ELF-1 (cell line): ENCODE measurements at regions not wholly inside any gene's neighbourhood (a gene's known extent, or its start where the extent isn't known, plus 50 kb on each side); places are given as distances from the start of the nearest gene placed in this dataset.
"Not testable (repeated sequence)": the region's sequence is repeated elsewhere in the genome, so short reads cannot be mapped to it uniquely, and the experiment has no call there.

Experiments used
- DNase-seq: peaks from one replicate; pipeline ENCODE4 v3.0.0-alpha.2; 2016; ENCODE audit warnings: low read depth, low spot score

DNA sequence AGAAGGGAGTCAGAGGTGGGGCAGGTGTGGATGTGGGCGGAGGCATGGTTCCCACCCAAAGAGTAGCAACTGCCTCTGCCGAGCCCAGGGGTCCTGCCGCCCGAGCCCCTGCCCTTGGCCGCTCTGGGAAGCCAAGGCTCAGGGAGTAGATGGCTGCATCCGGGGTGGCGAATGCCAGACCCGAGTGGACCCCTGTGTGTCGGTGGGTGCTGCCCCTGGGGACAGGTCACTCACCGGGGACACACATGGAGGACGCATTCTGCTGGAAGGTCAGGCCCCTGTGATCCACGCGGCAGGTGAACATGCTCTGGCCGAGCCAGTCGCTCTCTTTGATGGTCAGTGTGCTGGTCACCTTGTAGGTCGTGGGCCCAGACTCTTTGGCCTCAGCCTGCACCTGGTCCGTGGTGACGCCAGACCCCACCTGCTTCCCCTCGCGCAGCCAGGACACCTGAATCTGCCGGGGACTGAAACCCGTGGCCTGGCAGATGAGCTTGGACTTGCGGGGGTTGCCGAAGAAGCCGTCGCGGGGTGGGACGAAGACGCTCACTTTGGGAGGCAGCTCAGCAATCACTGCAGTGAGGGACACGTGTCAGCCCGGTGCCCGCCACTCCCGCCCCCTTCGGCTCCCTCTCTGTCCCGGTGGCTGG lies 329.0 kb downstream of the TMEM121 start:
- DNase-seq = no peak

DNA sequence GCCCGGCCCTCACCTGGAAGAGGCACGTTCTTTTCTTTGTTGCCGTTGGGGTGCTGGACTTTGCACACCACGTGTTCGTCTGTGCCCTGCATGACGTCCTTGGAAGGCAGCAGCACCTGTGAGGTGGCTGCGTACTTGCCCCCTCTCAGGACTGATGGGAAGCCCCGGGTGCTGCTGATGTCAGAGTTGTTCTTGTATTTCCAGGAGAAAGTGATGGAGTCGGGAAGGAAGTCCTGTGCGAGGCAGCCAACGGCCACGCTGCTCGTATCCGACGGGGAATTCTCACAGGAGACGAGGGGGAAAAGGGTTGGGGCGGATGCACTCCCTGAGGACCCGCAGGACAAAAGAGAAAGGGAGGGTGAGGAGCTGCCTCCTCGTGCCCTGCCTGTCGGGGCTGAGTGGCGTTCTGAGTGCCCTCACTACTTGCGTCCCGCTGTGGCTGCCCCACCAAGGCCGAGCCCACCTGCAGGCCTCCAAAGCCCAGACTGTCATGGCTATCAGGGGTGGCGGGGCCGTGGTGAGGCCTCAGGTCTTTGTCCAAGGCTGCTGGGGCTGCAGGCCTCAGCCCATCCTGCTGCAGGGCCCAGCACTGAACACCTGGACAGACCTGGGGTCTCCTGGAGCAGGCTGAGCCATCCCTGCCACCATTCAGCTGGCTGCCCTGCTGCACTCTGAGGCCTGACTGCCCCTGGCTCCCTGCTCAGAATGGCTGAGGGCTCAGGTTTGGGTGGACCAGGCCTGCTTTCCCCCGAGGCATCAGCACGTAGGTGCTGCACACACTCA lies 329.7 kb downstream of the TMEM121 start:
- no peak for DNase-seq

DNA sequence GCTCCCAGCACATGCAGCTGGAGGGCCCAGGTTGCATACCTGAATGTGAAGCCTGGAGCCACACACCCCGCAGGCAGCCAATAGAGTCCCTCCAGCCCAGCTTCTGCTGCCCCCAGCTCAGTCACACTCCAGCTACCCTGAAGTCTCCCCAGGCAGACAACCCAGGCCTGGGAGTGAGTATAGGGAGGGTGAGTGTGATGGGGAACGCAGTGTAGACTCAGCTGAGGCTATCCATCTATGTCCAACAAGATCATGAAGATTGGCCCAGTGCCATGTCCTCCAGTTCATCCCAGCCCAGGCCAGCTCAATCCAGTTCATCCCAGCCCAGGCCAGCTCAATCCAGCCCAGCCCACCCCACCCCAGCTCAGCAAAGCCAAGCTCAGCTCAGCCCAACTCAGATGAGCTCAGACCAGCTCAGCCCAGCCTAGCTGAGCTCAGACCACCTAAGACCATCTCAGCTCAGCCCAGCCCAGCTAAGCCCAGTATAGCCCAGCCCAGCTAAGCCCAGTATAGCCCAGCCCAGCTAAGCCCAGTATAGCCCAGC lies 330.4 kb downstream of the TMEM121 start:
- no peak for DNase-seq

DNA sequence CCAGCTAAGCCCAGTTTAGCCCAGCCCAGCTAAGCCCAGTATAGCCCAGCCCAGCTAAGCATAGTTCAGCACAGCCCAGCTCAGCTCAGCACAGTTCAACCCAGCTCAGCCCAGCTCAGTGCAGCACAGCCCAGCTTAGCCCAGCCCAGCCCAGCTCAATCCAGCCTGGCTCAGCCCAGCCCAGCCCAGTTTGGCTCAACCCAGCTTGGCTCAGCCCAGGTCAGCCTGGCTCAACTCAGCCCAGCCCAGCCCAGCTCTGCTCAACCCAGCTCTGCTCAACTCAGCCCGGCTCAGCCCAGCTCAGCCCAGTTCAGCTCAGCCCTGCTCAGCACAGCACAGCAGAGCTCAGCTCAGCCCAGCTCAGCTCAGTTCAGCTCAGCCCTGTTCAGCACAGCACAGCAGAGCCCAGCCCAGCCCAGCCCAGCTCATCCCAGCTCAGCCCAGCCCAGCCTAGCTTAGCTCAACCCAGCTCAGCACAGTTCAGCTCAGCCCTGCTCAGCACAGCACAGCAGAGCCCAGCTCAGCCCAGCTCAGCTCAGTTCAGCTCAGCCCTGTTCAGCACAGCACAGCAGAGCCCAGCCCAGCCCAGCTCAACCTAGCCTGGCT lies 330.9 kb downstream of the TMEM121 start:
- no peak for DNase-seq

DNA sequence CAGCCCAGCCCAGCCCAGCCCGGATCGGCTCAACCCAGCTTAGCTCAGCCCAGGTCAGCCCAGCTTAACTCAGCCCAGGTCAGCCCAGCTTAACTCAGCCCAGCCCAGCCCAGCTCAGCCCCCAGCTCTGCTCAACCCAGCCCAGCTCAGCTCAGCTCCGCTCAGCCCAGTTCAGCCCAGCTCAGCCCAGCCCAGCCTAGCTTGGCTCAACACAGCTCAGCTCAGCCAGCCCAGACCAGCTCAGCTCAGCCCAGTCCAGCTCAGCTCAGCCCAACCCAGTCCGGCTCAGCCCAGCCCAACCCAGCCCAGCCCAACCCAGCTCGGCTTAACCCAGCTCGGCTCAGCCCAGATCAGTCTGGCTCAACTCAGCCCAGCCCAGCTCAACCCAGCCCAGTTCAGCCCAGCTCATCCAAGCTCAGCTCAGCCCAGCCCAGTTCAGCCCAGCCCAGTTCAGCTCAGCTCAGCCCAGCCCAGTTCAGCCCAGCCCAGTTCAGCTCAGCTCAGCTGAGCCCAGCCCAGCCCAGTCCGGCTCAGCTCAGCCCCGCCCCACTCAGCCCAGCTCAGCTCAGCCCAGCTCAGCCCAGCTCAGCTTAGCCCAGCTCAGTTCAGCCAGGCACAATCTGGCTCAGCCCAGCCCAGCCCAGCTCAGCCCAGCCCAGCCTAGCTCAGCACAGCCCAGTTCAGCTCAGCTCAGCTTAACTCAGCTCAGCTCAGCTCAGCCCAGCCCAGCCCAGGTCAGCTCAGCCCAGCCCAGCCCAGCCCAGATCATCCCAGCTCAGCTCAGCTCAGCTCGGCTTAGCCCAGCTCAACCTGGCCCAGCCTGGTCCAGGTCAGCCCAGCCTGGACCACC lies 331.7 kb downstream of the TMEM121 start:
- DNase-seq = peak; percentile 21

DNA sequence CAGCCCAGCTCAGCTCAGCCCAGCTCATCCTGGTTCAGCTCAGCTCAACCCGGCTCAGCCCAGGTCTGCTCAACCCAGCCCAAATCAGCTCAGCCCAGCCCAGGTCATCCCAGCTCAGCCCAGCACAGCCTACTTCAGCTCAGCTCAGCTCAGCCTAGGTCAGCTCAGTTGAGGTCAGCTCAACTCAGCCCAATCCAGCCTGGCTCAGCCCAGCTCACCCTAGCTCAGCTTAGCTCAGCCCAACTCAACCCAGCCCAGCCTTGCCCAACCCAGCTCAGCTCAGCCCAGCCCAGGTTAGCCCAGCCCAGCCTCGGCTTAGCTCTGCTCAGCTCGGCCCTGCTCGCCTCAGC lies 332.3 kb downstream of the TMEM121 start:
- no peak for DNase-seq

DNA sequence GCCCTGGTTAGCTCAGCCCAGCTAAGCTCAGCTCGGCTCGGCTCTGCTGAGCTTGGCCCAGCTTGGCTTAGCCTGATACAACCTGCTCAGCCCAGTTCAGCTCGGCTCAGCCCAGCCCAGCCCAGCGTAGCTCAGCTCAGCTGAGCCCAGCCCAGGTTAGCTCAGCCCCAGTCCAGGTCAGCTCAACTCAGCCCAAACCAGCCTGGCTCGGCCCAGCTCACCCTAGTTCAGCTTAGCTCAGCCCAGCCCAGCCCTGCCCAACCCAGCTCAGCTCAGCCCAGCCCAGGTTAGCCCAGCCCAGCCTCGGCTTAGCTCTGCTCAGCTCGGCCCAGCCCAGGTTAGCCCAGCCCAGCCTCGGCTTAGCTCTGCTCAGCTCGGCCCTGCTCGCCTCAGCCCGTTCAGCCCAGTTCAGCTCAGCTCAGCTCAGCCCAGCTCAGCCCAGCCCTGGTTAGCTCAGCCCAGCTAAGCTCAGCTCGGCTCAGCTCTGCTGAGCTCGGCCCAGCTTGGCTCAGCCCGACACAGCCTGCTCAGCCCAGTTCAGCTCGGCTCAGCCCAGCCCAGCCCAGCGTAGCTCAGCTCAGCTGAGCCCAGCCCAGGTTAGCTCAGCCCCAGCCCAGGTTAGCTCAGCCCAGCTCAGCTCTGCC lies 332.8 kb downstream of the TMEM121 start:
- DNase-seq = not testable (repeated sequence)

DNA sequence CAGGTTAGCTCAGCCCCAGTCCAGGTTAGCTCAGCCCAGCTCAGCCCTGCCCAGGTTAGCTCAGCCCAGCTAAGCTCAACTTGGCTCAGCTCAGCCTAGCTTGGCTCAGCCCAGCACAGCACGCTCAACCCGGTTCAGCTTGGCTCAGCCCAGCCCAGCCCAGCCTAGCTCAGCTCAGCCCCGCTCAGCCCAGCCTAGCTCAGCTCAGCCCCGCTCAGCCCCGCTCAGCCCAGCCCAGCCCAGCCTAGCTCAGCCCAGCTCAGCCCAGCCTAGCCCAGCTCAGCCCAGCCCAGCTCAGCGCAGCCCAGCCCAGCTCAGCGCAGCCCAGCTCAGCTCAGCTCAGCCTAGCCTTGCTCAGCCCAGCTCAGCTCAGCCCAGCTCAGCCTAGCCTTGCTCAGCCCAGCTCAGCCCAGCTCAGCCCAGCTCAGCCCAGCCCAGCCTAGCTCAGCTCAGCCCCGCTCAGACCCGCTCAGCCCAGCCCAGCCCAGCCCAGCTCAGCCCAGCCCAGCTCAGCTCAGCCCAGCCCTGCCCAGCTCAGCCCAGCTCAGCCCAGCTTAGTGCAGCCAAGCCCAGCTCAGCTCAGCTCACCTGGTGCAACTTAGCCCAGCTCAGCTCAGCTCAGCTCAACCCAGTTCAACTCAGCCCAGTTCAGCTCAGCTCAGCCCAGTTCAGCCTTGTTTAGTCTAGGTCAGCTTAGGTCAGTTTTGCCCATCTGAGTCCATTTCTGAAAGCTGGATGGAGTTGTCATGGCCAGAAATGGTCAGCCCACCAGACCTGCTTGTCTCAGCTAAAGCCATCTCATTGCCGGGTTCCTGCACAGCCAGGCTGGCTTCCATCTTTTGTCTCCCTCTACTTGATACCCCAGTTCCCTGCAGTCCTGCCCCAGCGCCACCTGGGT lies 333.6 kb downstream of the TMEM121 start:
- DNase-seq = no peak

DNA sequence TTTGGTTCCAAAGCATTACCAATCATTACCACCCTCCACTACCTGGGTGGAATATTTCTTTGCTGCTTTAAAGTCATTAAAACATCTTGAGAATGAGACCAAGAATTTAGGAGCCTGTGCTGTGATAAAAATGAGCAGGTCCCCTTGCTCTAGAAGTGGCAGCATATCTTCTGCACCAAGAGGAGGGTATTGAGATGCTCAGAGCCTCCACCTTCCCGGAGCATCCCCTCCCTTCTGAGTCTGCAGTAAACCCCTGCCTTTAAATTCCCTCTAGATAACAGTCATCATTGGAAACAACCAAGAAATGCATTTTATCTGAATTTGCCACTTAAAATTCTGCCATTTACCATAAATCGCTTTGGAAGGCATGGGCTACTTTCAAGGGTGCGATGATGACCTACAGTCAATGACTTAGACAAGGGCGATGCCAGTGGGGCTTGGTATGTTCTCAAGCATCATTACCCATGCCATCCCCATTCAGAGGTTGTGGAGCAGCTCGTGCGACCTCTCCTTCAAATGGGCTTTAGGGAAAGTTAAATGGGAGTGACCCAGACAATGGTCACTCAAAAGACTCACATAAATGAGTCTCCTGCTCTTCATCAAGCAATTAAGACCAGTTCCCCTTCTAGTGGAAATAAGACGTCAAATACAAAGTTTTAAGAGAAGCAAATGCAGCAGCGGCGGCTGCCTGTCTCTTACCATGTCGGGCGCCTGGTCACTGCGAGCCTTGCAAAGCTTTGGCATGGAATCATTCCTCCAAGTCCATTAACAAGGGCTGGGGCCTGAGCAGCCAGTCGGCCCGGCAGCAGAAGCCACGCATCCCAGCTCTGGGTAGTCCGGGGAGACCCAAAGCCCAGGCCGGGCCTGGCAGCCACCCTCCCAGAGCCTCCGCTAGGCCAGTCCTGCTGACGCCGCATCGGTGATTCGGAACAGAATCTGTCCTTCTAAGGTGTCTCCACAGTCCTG lies 334.5 kb downstream of the TMEM121 start:
- DNase-seq = no peak

DNA sequence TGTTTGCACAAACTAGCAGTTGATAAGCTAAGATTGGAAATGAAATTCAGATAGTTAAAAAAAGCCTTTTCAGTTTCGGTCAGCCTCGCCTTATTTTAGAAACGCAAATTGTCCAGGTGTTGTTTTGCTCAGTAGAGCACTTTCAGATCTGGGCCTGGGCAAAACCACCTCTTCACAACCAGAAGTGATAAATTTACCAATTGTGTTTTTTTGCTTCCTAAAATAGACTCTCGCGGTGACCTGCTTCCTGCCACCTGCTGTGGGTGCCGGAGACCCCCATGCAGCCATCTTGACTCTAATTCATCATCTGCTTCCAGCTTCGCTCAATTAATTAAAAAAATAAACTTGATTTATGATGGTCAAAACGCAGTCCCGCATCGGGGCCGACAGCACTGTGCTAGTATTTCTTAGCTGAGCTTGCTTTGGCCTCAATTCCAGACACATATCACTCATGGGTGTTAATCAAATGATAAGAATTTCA lies 335.6 kb downstream of the TMEM121 start:
- no peak for DNase-seq

DNA sequence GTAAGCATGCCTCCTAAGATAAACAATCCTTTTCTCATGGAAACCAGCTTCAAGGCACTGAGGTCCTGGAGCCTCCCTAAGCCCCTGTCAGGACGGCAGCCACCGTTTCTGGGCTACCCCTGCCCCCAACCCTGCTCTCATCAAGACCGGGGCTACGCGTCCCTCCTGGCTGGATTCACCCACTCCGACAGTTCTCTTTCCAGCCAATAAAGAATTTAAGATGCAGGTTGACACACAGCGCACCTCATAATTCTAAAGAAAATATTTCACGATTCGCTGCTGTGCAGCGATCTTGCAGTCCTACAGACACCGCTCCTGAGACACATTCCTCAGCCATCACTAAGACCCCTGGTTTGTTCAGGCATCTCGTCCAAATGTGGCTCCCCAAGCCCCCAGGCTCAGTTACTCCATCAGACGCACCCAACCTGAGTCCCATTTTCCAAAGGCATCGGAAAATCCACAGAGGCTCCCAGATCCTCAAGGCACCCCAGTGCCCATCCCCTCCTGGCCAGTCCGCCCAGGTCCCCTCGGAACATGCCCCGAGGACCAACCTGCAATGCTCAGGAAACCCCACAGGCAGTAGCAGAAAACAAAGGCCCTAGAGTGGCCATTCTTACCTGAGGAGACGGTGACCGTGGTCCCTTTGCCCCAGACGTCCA lies 336.3 kb downstream of the TMEM121 start:
- DNase-seq = no peak

DNA sequence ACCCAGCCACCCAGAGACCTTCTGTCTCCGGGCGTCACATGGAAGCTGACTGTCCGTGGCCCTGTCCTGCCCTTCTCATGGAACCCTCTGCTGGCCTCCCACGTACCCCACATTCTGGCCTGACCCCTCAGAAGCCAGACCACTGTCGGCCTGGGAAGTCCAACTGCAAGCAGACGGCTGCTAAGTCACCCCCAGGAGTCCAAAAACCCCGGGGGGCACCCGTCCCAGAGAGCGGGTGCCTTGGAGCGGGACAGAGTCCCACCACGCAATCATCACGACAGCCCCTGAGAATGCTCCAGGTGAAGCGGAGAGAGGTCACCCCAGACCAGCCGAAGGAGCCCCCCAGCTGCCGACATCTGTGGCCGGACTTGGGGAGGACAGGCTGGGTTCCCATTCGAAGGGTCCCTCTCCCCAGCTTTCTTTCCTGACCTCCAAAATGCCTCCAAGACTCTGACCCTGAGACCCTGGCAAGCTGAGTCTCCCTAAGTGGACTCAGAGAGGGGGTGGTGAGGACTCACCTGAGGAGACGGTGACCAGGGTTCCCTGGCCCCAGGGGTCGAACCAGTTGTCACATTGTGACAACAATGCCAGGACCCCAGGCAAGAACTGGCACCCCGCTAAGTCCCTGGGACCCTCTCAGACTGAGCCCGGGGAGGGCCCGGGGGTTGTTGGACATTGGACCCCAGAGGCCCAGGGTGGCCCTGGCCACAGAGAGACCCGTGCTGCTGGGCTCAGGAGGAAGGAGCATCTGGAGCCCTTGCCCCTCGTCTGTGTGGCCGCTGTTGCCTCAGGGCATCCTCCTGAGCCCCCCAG lies 337.1 kb downstream of the TMEM121 start:
- DNase-seq = no peak

DNA sequence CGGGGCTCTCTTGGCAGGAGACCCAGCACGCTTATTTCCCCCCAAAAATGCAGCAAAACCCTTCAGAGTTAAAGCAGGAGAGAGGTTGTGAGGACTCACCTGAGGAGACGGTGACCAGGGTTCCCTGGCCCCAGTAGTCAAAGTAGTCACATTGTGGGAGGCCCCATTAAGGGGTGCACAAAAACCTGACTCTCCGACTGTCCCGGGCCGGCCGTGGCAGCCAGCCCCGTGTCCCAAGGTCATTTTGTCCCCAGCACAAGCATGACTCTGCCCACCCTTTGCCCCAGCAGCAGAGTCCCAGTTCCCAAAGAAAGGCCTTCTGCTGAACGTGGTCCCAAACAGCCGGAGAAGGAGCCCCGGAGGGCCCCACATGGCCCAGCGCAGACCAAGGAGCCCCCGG lies 337.7 kb downstream of the TMEM121 start:
- no peak for DNase-seq

DNA sequence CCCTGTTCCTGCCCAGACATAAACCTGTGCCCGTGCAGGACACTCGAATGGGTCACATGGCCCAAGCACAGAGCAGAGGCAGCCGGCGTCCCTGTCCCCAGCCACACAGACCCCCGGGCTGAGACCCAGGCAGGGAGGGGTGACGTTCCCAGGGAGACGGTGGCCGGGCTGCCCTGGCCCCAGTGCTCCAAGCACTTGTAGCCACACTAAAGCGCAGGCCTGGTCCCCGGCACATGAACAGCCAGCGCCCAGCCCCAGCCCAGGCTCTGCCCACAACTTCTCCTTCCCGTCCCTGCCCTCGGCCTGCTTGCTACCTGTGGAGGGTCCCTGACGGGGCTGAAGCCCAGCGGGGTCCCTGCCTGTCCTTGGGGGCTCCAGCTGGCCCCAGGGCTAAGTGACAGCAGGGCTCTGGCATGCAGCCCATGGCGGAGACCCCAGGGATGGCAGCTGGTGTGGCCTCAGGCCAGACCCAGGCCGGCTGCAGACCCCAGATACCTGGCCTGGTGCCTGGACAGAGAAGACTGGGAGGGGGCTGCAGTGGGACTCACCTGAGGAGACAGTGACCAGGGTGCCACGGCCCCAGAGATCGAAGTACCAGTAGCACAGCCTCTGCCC lies 338.4 kb downstream of the TMEM121 start:
- DNase-seq = no peak

DNA sequence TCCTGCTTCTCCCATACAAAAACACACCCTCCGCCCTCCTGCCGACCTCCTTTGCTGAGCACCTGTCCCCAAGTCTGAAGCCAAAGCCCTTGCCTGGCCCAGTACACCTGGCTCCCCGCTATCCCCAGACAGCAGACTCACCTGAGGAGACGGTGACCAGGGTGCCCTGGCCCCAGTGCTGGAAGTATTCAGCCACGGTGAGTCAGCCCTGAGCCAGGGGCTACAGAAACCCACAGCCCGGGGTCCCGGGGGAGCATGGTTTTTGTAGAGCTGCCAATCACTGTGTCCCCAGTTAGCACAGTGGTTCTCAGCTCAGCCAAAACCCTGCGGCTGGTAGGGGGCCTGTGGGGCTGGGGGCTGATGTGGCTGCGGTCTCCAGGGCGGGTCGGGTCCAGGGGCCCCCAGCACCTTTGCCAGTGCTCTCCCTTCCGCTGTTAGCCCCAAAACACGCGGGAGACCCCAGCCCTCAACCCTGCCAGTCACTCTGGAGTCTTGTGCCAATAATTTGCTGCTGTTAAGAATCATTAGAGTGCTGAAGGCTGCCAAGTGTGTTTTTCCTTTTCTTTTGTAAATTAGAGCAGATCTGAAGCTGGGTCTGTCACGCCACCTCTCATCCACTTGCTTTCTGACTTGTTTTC lies 339.0 kb downstream of the TMEM121 start:
- no peak for DNase-seq
